ENCODE measurements at regions not wholly inside any gene's neighbourhood (a gene's known extent, or its start where the extent isn't known, plus 50 kb on each side); places are given as distances from the start of the nearest gene placed in this dataset.

DNA sequence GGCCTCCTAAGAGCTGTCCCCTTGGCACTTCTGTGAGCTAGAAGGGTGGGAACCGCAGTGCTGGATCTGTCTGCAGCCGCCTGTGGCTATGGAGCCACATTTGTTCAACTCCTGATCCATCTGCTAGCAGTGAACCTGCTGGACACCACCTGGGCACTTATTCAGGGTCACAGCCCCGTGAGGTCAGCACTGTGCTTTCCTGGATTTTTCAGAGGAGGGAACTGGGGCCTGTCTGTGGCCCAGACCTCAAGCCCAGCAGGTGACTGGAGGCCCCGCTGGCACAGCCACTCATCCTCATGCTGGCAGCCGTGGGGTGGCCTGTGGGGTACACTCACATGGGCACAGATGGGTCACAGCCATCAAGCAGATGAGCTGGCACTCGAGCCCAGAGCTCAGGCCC lies 155.3 kb downstream of the TFCP2L1 start:
- TF ChIP-seq POLR2A (IDR thresholded peaks at IDR 0.05; ENCODE audit: low read length), result no peak
- no peak for TF ChIP-seq GATA1 (IDR thresholded peaks at IDR 0.05; ENCODE audit: low read depth, low read length)
- DNase-seq, result no peak

GRCh38 chr2:121130301-121130850 lies 154.6 kb downstream of the TFCP2L1 start:
- no peak for DNase-seq
- TF ChIP-seq GATA1 (IDR thresholded peaks at IDR 0.05; ENCODE audit: low read depth, low read length) (no peak), POLR2A (IDR thresholded peaks at IDR 0.05; ENCODE audit: low read length) (no peak)

DNA sequence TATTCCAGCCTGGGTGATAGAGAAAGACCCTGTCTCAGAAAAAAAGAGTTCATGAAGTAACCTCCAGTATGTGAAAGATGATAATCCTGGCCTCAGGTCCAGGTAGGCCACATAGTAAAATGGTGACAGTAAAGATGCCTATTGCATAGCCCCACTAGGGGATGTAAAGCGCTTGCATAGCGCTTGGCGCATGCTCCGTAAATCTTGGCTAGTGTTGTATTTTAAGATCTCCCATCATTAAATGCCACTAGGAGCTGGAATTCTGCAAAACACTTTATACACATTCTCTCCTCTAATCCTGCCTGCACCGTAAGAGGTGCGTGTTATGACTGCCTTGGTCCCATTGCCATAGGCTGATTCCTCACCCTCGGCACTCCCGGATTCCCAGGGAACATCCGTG lies 153.6 kb downstream of the TFCP2L1 start:
- no peak for TF ChIP-seq GATA1 (IDR thresholded peaks at IDR 0.05; ENCODE audit: low read depth, low read length)
- TF ChIP-seq POLR2A (IDR thresholded peaks at IDR 0.05; ENCODE audit: low read length), result no peak
- no peak for DNase-seq

DNA sequence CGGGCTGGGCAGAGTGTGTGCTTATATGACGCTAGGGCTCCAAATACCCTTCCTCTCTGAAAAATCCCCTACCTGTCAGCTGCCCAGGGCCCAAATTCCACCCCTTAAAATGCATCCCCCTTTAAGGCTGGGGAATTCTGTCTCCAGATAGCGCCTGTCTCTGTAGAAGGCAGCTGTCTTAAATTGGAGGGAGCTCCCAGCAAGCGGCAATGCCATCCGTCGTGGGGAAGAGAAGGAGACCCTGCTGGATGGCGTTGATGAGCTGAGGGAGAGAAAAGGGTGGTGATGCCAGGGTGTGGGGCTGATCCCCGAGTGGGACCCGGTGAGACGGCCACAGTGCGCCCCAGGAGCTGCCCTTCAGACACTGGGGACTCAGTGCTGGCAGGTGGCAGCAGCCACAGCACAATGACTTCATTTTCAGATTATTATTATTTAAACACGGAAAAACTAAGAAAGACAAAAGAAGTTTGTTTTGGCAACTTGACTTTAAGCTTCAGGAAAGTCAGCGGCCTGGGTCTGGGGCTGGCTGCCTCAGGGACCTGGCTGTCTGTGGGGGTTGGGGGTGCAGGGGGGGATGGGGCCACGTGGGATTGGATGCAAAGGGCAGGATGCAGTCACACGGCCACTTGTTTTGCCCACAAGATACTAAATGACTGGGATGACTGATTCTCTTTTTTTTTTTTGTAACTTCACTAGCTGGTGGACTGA lies 152.8 kb downstream of the TFCP2L1 start:
- TF ChIP-seq POLR2A (IDR thresholded peaks at IDR 0.05; ENCODE audit: low read length) (no peak), GATA1 (IDR thresholded peaks at IDR 0.05; ENCODE audit: low read depth, low read length) (no peak)
- no peak for DNase-seq

DNA sequence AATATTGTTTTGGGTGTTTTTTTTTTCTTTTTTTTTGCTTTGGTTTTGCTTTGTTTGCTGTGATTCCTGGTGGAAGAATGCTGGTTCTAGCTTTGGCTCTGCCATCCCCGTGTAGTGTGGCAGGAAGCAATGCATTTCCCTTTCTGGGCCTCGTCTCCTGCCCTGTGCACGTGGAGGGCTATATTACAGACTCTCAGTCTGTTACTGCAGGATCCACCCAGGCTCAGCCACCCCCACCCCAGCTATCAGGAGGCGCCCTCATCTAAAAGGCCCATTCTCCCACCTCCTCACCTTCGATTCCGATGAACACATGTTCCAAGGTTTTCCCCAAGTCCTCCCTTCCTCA lies 152.3 kb downstream of the TFCP2L1 start:
- DNase-seq, result no peak
- no peak for TF ChIP-seq GATA1 (IDR thresholded peaks at IDR 0.05; ENCODE audit: low read depth, low read length)
- TF ChIP-seq POLR2A (IDR thresholded peaks at IDR 0.05; ENCODE audit: low read length), result no peak

DNA sequence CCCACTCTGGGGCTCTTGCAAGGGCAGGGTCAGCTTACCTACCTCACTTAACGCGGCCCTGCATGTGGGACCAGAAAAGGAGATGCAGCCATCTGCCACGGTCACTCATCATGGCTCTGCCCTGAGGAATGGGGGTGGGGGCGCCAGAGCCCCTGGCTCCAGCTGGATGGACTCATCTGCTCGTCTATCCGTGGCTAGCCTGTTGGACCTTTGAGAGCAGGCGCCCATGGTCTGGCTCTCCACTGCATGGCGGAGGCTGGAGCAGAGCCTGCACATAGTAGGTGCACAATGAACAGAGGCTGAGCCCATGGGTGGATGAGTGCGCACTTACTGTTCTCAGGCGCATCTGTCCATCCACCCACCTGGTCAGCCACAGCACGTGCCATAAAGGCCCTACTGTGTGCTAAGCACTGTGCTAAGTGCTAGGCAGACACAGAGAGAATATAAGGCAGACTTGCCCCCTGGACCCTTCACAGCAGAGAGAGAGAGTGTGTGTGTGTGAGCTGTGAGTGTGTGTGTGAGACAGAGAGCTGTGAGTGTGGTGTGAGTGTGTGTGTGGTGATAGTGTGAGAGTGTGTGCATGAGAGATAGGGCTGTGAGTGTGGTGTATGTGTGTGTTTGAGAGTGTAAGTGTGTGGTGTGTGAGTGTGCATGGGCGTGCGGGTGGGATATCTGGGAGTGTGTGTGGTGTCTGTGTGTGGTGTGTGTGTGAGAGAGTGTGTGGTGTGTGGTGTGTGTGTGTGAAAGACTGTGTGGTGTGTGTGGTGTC lies 151.3 kb downstream of the TFCP2L1 start:
- no peak for DNase-seq
- TF ChIP-seq POLR2A (IDR thresholded peaks at IDR 0.05; ENCODE audit: low read length) (no peak), GATA1 (IDR thresholded peaks at IDR 0.05; ENCODE audit: low read depth, low read length) (no peak)

DNA sequence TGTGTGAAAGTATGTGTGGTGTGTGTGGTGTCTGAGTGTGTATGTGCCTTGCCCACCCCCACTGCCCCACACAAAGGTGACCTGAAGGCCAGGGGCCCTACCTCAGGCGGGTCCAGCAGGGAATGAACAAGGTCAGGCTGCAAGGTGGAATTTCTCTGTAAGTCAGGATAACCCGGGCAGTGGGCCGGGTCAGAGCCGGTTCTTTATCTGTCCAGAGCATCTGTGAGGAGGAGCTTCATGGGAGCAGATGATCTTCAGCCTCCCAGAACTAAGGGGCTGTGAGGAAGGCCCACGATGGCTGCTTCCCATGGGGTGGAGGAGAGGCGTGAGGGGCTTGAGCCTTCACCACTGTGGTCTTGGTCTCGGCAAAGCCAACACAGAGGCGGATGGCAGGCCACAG lies 150.3 kb downstream of the TFCP2L1 start:
- TF ChIP-seq POLR2A (IDR thresholded peaks at IDR 0.05; ENCODE audit: low read length), result no peak
- no peak for TF ChIP-seq GATA1 (IDR thresholded peaks at IDR 0.05; ENCODE audit: low read depth, low read length)
- peak; percentile 60 to 90 for DNase-seq

DNA sequence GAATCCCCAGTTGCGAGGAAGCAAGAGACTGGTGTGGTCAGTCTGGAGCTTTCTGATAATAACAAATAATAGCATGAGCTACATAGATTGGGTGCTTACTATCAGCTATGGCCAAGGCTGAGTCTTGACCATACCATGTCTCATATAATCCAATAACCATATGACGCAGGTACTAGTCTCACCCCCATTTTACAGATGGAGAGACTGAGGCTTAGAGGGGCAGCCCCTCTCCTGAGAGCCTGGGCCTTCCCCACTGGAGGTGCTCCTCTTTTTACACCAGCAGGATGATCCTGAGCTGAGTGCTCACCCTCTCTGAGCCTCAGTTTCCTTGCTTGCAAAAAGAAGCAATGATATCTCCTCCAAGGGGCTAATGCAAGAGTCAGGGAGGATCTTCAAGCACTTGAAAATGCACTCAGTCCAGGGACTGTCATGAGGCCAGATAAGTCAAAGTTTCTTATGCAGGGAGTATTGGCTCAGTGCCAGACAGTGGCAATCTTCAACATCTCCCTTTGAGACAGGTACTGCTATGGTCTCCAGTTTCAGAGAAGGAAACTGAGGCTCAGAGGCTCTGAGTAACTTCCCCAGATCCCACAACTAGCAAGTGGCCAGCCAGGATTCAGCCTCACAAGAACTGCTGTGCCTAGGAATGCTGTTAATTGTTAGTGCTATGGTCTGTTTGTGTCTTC lies 149.7 kb downstream of the TFCP2L1 start:
- TF ChIP-seq POLR2A (IDR thresholded peaks at IDR 0.05; ENCODE audit: low read length), result no peak
- no peak for TF ChIP-seq GATA1 (IDR thresholded peaks at IDR 0.05; ENCODE audit: low read depth, low read length)
- peak; percentile 43 to 90 for DNase-seq

GRCh38 chr2:121136323-121136722 lies 148.7 kb downstream of the TFCP2L1 start:
- no peak for TF ChIP-seq POLR2A (IDR thresholded peaks at IDR 0.05; ENCODE audit: low read length)
- no peak for TF ChIP-seq GATA1 (IDR thresholded peaks at IDR 0.05; ENCODE audit: low read depth, low read length)
- peak; percentile 25 to 65 for DNase-seq

- TF ChIP-seq GATA1 (IDR thresholded peaks at IDR 0.05; ENCODE audit: low read depth, low read length), result no peak
- TF ChIP-seq POLR2A (IDR thresholded peaks at IDR 0.05; ENCODE audit: low read length), result no peak
Observed at GRCh38 chr2:121137571-121137970, 147.4 kb downstream of the TFCP2L1 start.

DNA sequence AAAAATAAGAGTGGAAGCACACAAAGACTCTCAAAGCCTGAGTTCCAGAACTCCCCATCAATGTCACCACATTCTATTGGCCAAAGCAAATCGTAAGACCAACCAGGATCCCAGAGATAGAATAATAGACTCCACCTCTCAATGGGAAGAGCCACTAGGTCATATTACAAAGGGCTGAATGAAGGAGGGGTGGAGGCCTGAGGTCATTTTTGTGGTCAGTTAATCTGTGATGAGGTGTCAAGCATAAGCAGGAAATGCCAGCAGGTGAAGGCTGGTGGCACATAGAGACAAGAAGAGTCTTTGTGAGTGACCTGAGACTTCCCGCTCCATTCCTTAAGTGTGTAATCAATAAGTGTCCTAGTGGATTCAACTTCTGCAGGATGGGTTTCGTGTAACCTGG lies 144.3 kb downstream of the TFCP2L1 start:
- no peak for TF ChIP-seq POLR2A (IDR thresholded peaks at IDR 0.05; ENCODE audit: low read length)
- no peak for TF ChIP-seq GATA1 (IDR thresholded peaks at IDR 0.05; ENCODE audit: low read depth, low read length)
- DNase-seq, result no peak

More at GRCh38 chr2:121137571-121137970, 147.4 kb downstream of the TFCP2L1 start:
- DNase-seq, result peak in 1 of 2 experiments; percentile 27

GRCh38 chr2:121142452-121142851 lies 142.6 kb downstream of the TFCP2L1 start:
- DNase-seq, result no peak
- TF ChIP-seq GATA1 (IDR thresholded peaks at IDR 0.05; ENCODE audit: low read depth, low read length), result no peak
- no peak for TF ChIP-seq POLR2A (IDR thresholded peaks at IDR 0.05; ENCODE audit: low read length)

- TF ChIP-seq GATA1 (IDR thresholded peaks at IDR 0.05; ENCODE audit: low read depth, low read length) (no peak), POLR2A (IDR thresholded peaks at IDR 0.05; ENCODE audit: low read length) (no peak)
- DNase-seq, result no peak
Observed at GRCh38 chr2:121144111-121144510, 140.9 kb downstream of the TFCP2L1 start.

- DNase-seq, result no peak
- no peak for TF ChIP-seq GATA1 (IDR thresholded peaks at IDR 0.05; ENCODE audit: low read depth, low read length)
- TF ChIP-seq POLR2A (IDR thresholded peaks at IDR 0.05; ENCODE audit: low read length), result no peak
Observed at GRCh38 chr2:121146630-121147029, 138.4 kb downstream of the TFCP2L1 start.

Measured in erythroblast (primary cell).